Skeletal muscle tissue (tissue), 3 donors: ENCODE measurements at regions not wholly inside any gene's neighbourhood (a gene's known extent, or its start where the extent isn't known, plus 50 kb on each side); places are given as distances from the start of the nearest gene placed in this dataset.

ENCODE experiments used
- H3K27ac ChIP-seq: one replicate; pipeline ENCODE4 v1.7.0; 2013; ENCODE audit warnings: mild to moderate bottlenecking, low read depth, low read length, inconsistent platforms
- H3K27me3 ChIP-seq, 3 donors: one replicate each; pipeline ENCODE4 v1.7.0; 2013; ENCODE audit warnings: low read length in 3 of 3; ENCODE audit not compliant: control insufficient read depth in 3 of 3, insufficient read depth in 3 of 3
- H3K36me3 ChIP-seq, 3 donors: one replicate each; pipeline ENCODE4 v1.7.0; 2013; ENCODE audit warnings: low read length in 3 of 3; ENCODE audit not compliant: control insufficient read depth in 3 of 3, insufficient read depth in 3 of 3
- H3K4me1 ChIP-seq, 3 donors: one replicate each; pipeline ENCODE4 v1.7.0; 2013; ENCODE audit warnings: low read length in 3 of 3, mild to moderate bottlenecking in 3 of 3; ENCODE audit not compliant: control insufficient read depth in 3 of 3, insufficient read depth in 3 of 3
- H3K4me3 ChIP-seq, 3 donors: one replicate each; pipeline ENCODE4 v1.7.0; 2013; ENCODE audit warnings: low read length in 3 of 3
- H3K9ac ChIP-seq, 3 donors: one replicate each; pipeline ENCODE4 v1.7.0; 2013; ENCODE audit warnings: low read length in 3 of 3, mild to moderate bottlenecking in 3 of 3, moderate library complexity in 2 of 3, low read depth in 1 of 3
- H3K9me3 ChIP-seq, 3 donors: one replicate each; pipeline ENCODE4 v1.7.0; 2013; ENCODE audit warnings: low read length in 3 of 3; ENCODE audit not compliant: control insufficient read depth in 3 of 3
- donor health status: Osteomylitis.

DNA sequence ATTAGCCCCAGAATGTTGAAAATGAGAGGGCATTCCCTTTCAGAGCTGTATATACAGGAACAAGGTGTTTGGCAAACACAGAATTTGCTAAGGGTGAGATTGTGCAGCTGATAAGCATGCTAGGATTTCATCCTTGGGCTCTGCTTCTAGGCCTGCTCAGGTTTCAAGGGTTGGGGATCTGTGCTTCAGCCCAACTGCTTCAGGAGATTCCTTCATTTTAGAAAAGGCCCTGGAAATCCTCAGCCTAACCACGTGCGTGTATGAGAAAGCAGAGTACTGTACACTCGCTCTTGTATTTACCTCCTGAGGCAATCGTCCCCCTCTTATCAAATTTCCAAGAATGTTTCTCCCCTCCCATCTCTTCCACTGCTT is 291.6 kb upstream of the ARGLU1 start:
- Histone ChIP-seq H3K36me3 (no peaks in the 10 kb centered on the region), H3K27me3 (no peaks in the 10 kb centered on the region), H3K9ac (no peak overlapping the region), H3K27ac (no peak overlapping the region), H3K4me3 (no peak overlapping the region), H3K9me3 (no peaks in the 10 kb centered on the region), H3K4me1 (no peaks in the 10 kb centered on the region)

DNA sequence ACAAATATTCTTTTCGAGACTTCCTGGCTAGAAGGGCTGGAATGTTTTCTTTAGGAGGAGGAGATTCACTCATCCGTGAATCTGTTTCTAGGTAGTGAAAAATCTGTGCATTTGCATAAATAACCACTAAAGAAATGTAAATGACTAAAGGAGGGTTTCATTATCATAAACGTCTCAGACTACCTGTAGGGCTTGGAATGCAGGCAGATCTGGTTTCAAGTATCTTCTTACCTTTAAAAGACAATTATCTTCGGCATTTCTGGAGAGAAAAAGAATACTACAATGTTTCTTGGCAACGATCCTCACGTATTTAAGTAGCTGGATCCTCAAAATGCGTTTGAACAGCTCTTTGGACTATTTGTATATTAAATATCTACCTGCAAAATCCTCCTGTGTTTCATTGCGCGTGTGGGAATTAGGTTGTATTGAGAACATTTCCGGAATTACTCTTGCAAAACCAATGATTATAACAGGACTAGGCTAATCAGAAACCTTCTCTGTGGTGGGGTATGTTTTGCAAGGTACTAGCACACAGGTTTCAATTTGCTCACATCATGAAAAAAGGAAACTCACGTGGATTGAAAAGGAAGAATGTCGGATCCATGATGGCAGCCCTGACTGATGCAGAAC is 291.1 kb upstream of the ARGLU1 start:
- Histone ChIP-seq H3K36me3 (no peaks in the 10 kb centered on the region), H3K4me1 (no peaks in the 10 kb centered on the region), H3K9ac (no peak overlapping the region), H3K27ac (no peak overlapping the region), H3K27me3 (no peaks in the 10 kb centered on the region), H3K9me3 (no peaks in the 10 kb centered on the region), H3K4me3 (no peak overlapping the region)

DNA sequence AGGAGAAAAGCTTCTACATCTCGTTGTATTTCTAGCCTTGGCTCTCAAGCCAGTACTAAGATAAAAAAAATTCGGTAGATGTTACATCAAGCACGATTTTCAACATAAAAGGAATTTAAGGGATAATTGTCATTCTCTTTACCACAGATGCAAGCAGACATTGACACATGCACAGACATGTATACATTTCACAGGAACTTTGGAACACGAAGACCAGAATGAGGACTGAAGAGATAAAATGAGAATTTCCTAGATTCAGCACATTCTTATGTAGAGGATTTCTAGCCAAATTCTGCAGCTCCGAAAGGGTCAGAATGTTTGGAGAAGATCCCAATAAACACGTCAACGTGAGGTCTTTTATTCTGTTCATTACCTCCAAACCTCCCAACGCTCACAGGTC is 284.5 kb upstream of the ARGLU1 start:
- no peaks in the 10 kb centered on the region for H3K4me1 ChIP-seq
- H3K27me3 ChIP-seq: no peaks in the 10 kb centered on the region
- no peak overlapping the region for H3K4me3 ChIP-seq
- H3K36me3 ChIP-seq: no peaks in the 10 kb centered on the region
- no peak overlapping the region for H3K27ac ChIP-seq
- no peak overlapping the region for H3K9ac ChIP-seq
- H3K9me3 ChIP-seq: peaks cover 0 to 1% (median 0%) of the 10 kb centered on the region in 3 donors

DNA sequence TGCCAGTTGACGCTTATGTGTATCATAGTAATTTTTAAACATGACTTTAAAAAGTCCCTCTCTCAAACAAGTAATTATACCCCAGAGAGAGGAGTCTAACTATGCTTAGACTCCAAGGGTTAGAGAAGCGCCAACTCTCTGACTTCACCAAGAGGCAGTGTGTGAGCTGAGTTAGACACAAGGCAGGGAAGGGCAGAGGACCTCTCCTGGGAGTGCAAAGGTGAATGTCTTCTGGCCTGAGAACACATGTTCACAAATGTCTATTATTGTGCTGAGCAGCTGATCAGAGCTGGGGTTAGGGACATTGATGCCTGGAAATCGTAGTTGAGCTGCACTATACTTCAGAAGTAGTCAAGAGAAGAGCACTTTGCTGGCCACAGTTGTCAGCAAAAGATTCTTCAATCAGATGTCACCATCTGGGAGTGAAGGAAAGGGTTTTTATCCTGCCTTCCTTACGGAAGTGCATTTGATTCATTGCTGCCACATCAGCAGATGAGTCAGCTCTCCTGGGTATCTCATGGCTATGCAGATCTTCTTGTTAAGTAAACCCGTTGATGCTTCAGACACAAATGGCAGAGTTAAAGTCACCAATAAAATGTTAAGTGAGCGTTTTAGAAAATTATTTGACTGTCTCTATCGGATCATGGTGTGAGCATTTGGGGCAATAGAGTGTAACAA is 283.2 kb upstream of the ARGLU1 start:
- Histone ChIP-seq H3K36me3 (no peaks in the 10 kb centered on the region), H3K9ac (no peak overlapping the region)

DNA sequence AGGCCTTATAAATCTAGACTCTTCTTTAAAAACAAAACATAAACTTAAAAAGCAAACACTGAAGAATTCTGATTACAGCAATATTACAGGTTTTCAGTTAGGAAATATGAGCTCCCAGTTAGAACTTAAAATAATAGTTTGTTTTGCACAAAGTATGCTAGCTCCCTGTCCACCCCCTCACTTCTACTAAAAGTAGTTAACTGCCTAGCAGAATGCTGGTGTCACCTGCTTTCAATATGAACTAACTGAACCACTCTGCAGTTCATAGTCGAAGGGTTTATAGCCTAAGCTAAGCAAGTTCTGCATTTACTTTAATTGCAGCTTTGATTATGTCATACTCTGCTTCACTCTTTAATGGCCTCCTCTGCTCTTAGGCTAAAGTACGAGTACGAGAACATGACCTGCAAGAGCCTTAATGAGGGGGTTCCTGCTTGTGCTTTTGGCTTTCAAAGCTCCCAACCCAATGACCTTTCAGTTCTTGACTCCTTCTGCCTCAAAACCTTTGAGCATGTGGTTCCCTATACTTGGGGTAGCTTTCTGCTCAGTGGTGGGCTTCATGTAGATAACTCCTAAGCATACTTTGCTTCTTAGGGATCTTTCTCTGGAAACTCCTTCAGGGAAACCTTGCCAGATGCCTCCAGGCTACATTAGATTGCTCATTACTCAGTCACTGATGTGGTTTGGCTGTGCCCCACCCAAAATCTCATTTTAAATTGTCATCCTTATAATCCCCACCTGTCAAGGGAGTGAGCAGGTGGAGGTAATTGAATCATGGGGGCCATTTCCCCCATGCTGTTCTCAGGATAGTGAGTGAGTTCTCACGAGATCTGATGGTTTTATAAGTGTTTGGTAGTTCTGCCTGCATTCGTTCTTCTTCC is 278.9 kb upstream of the ARGLU1 start:
- Histone ChIP-seq H3K4me1 (no peaks in the 10 kb centered on the region), H3K4me3 (no peak overlapping the region), H3K27ac (no peak overlapping the region), H3K27me3 (no peaks in the 10 kb centered on the region), H3K36me3 (no peaks in the 10 kb centered on the region), H3K9me3 (peaks cover 0 to 1% (median 0%) of the 10 kb centered on the region in 3 donors), H3K9ac (no peak overlapping the region)

More for the DNA sequence above, 283.2 kb upstream of the ARGLU1 start:
- Histone ChIP-seq H3K9me3 (peaks cover 0 to 1% (median 0%) of the 10 kb centered on the region in 3 donors), H3K4me3 (no peak overlapping the region), H3K27me3 (no peaks in the 10 kb centered on the region), H3K4me1 (no peaks in the 10 kb centered on the region), H3K27ac (no peak overlapping the region)

DNA sequence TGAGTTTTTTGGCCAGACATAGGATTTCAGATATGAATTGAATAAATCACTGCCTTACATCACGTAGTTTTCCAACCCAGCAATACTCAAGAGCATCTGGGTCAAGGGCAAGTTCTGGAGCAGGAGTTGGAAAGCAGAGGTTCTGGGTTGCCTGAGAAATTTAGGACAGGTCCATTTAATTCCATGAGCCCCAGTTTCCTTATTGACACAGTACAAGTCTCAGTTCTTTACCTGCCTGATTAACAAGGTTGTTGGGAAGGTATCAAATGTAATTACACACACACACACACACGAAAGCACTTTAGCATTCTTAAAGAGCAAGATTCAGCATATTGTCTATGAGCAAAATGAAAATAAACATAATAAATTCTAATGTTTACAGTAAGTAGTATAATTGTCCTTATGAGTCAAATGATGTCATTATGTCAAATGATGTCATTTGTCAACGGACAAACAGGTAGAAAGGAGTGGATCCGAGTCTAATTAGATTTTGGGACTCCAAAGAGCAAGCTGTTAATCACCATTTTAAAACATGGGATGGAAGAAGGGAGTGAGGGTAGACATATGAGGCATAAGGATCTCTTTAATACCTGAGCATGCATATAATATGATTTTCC is 268.4 kb upstream of the ARGLU1 start:
- Histone ChIP-seq H3K27me3 (no peaks in the 10 kb centered on the region), H3K4me3 (no peak overlapping the region), H3K9ac (no peak overlapping the region), H3K4me1 (no peaks in the 10 kb centered on the region), H3K9me3 (peaks cover 0 to 4% (median 0%) of the 10 kb centered on the region in 3 donors), H3K36me3 (no peaks in the 10 kb centered on the region), H3K27ac (no peak overlapping the region)

DNA sequence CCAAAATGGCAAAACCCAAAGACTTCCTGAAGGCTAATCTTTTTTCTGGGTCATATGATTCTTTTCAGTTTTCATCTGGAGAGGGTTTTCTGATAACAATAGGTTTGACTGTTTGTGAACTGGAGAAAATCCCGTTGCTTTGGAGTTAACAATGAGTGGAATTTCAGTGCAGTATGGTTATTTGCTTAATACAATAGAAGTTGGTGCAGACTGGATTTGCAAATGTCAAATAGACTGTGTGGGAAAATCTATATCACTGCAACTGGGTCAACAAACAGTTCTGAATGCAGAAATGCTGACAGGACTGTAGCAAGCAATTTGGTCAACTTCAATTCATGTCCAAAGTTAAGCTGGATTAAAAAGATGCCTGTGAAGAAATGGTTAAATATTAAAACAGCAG is 267.5 kb upstream of the ARGLU1 start:
- Histone ChIP-seq H3K9ac (no peak overlapping the region), H3K4me1 (no peaks in the 10 kb centered on the region), H3K36me3 (no peaks in the 10 kb centered on the region), H3K27me3 (no peaks in the 10 kb centered on the region), H3K27ac (no peak overlapping the region), H3K9me3 (peaks cover 0 to 4% (median 0%) of the 10 kb centered on the region in 3 donors), H3K4me3 (no peak overlapping the region)

DNA sequence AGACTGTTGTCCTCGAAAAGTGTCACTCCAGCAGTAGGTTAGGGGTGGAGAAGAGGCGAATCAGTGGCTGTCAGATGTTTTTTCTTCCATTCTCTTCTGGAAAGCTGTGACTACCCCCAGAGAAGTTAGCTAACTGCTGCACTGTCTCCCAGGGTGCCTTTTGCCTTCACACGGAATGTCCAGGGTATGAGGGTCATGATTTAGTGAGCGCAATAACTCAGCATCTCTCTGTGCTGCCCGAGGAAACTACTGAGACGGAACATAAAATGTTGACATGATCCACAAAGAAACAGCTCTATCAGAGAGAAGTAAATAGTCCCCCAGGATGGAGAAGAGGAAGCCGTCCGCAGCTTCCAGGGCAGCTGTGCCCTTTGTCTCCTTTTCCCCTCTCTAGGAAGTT is 254.0 kb upstream of the ARGLU1 start:
- Histone ChIP-seq H3K27me3 (peaks cover 0 to 2% (median 0%) of the 10 kb centered on the region in 3 donors), H3K4me3 (no peak overlapping the region), H3K9ac (no peak overlapping the region), H3K27ac (no peak overlapping the region), H3K36me3 (no peaks in the 10 kb centered on the region), H3K4me1 (no peaks in the 10 kb centered on the region), H3K9me3 (peaks cover 0 to 2% (median 0%) of the 10 kb centered on the region in 3 donors)

DNA sequence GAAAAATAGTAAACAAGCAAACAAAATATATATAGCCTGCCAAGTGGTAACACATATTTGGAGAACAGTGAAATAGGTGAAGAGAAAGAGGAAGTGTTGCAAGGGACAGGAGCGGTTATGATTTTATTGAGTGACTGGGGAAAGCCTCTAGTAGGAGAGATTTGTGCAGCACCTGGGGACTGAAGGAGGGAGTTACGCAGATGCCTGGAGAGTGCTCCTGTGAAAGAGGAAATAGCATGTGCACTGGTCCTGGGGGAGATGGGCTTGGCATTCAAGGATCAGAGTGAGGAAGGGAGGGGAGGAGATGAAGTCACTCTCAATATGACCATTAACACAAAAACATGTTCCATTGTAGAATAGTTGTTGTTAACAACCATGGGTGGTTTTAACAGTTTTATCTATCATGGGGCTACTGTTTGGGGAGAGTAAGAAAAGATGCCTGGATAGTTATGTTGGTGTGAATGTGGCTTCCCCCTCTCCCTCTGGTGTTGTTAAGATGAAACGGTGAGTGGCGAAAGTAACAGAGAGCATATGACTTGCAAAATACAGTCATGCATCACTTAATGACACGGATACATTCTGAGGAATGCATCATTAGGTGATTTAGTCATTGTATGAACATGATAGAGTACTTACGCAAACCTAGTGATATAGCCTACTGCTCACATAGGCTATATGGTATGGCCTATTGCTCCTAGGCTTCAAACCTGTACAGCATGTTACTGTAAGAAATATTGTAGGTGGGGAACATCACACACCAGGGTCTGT is 251.7 kb upstream of the ARGLU1 start:
- Histone ChIP-seq H3K4me3 (no peak overlapping the region), H3K4me1 (no peaks in the 10 kb centered on the region), H3K27ac (no peak overlapping the region), H3K36me3 (no peaks in the 10 kb centered on the region), H3K9me3 (no peaks in the 10 kb centered on the region), H3K9ac (no peak overlapping the region), H3K27me3 (peaks cover 0 to 2% (median 0%) of the 10 kb centered on the region in 3 donors)
